OCI-LY7 (cell line): ENCODE measurements at regions not wholly inside any gene's neighbourhood (a gene's known extent, or its start where the extent isn't known, plus 50 kb on each side); places are given as distances from the start of the nearest gene placed in this dataset.

Experiments
- CTCF ChIP-seq: fragments of 200-600 bp; sonication (generic); conservative IDR thresholded peaks from 2 replicates; pipeline ENCODE4 v1.5.1; 2014; ENCODE audit warnings: mild to moderate bottlenecking, antibody characterized with exemption, low read length, moderate library complexity, mixed read lengths
- EZH2phosphoT487 ChIP-seq: fragments of 200-600 bp; sonication (generic); IDR thresholded peaks from 2 replicates; pipeline ENCODE4 v1.6.1; 2018; ENCODE audit warnings: low read depth, borderline replicate concordance, mild to moderate bottlenecking, mixed run types, antibody characterized with exemption, low read length, moderate library complexity, mixed read lengths

- no peak for TF ChIP-seq CTCF
- TF ChIP-seq EZH2phosphoT487: no peak
Measured at GRCh38 chr13:93001866-93002461, 224.6 kb upstream of the GPC6 start.
